Activated CD4-positive, alpha-beta T cell treated with anti-CD3 and anti-CD28 coated beads, Interleukin-10, Interleukin-2, amounts not matched to agents 100 ng/mL and 50 ng/mL, durations not matched to agents 16 hours and 8 hours (primary cell): ENCODE measurements at regions not wholly inside any gene's neighbourhood (a gene's known extent, or its start where the extent isn't known, plus 50 kb on each side); places are given as distances from the start of the nearest gene placed in this dataset.
A peak's percentile ranks its signal among the peaks of the same experiment; 100 is the strongest.

ENCODE experiments used
- DNase-seq: peaks from one replicate; pipeline ENCODE4 v3.0.0-alpha.2; 2020

- DNase-seq, result no peak
Measured at GRCh38 chr1:61627365-61627764, 97.6 kb downstream of the TM2D1 start.

GRCh38 chr1:61626816-61627215 is 98.1 kb downstream of the TM2D1 start:
- DNase-seq, result no peak

- no peak for DNase-seq
Measured at GRCh38 chr1:61623852-61624251, 101.1 kb downstream of the TM2D1 start.

- no peak for DNase-seq
Measured at GRCh38 chr1:61620536-61620935, 104.4 kb downstream of the TM2D1 start.

- DNase-seq, result no peak
Measured at GRCh38 chr1:61618755-61619154, 106.2 kb downstream of the TM2D1 start.

- no peak for DNase-seq
Measured at GRCh38 chr1:61618193-61618592, 106.7 kb downstream of the TM2D1 start.

- DNase-seq, result no peak
Measured at GRCh38 chr1:61616830-61617229, 108.1 kb downstream of the TM2D1 start.

GRCh38 chr1:61612602-61613001 is 112.3 kb downstream of the TM2D1 start:
- no peak for DNase-seq

GRCh38 chr1:61609040-61609439 is 115.9 kb downstream of the TM2D1 start:
- DNase-seq, result no peak

- no peak for DNase-seq
Measured at GRCh38 chr1:61607448-61607847, 117.5 kb downstream of the TM2D1 start.

GRCh38 chr1:61606448-61607312 is 118.3 kb downstream of the TM2D1 start:
- no peak for DNase-seq

GRCh38 chr1:61605607-61606321 is 119.2 kb downstream of the TM2D1 start:
- DNase-seq, result no peak

- no peak for DNase-seq
Measured at GRCh38 chr1:61604684-61605083, 120.3 kb downstream of the TM2D1 start.

GRCh38 chr1:61604261-61604660 is 120.7 kb downstream of the TM2D1 start:
- DNase-seq, result no peak

- no peak for DNase-seq
Measured at GRCh38 chr1:61602663-61603062, 122.3 kb downstream of the TM2D1 start.

- DNase-seq, result no peak
Measured at GRCh38 chr1:61597601-61598000, 127.3 kb downstream of the TM2D1 start.

GRCh38 chr1:61593331-61593730 is 131.6 kb downstream of the TM2D1 start:
- DNase-seq, result no peak

- no peak for DNase-seq
Measured at GRCh38 chr1:61591351-61591750, 133.6 kb downstream of the TM2D1 start.

- peak; percentile 73 for DNase-seq
Measured at GRCh38 chr1:61588736-61589672, 135.9 kb downstream of the TM2D1 start.

- no peak for DNase-seq
Measured at GRCh38 chr1:61585714-61586113, 139.2 kb downstream of the TM2D1 start.

- DNase-seq, result no peak
Measured at GRCh38 chr1:61583703-61584102, 141.2 kb downstream of the TM2D1 start.

GRCh38 chr1:61581251-61581650 is 143.7 kb downstream of the TM2D1 start:
- DNase-seq, result no peak

- DNase-seq, result no peak
Measured at GRCh38 chr1:61580417-61580816, 144.5 kb downstream of the TM2D1 start.
